ENCODE measurements at regions not wholly inside any gene's neighbourhood (a gene's known extent, or its start where the extent isn't known, plus 50 kb on each side); places are given as distances from the start of the nearest gene placed in this dataset.

DNA sequence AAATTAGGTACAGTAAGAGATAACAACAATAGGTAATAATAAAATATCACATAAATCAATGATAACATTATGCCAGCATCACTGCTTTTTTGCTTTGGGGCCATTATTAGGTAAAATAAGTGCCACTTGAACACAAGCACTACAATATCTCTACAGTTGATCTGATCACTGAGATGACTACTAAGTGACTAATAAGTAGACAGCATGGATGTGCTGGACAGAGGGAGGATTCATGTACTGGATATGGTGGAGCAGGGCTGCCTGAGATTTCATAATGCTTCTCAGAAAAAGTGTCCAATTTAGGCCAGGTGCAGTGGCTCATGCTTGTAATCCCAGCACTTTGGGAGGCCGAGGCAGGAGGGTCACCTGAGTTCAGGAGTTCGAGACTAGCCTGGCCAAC lies 137.8 kb upstream of the IL1RAPL2 start:
- TF ChIP-seq, protein P1, sequence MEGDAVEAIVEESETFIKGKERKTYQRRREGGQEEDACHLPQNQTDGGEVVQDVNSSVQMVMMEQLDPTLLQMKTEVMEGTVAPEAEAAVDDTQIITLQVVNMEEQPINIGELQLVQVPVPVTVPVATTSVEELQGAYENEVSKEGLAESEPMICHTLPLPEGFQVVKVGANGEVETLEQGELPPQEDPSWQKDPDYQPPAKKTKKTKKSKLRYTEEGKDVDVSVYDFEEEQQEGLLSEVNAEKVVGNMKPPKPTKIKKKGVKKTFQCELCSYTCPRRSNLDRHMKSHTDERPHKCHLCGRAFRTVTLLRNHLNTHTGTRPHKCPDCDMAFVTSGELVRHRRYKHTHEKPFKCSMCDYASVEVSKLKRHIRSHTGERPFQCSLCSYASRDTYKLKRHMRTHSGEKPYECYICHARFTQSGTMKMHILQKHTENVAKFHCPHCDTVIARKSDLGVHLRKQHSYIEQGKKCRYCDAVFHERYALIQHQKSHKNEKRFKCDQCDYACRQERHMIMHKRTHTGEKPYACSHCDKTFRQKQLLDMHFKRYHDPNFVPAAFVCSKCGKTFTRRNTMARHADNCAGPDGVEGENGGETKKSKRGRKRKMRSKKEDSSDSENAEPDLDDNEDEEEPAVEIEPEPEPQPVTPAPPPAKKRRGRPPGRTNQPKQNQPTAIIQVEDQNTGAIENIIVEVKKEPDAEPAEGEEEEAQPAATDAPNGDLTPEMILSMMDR (IDR thresholded peaks at IDR 0.05) = no peak
- TF ChIP-seq POLR2A (IDR thresholded peaks at IDR 0.05) (no peak), EP300 (IDR thresholded peaks at IDR 0.05) (no peak)
